ENCODE measurements at regions not wholly inside any gene's neighbourhood (a gene's known extent, or its start where the extent isn't known, plus 50 kb on each side); places are given as distances from the start of the nearest gene placed in this dataset.

DNA sequence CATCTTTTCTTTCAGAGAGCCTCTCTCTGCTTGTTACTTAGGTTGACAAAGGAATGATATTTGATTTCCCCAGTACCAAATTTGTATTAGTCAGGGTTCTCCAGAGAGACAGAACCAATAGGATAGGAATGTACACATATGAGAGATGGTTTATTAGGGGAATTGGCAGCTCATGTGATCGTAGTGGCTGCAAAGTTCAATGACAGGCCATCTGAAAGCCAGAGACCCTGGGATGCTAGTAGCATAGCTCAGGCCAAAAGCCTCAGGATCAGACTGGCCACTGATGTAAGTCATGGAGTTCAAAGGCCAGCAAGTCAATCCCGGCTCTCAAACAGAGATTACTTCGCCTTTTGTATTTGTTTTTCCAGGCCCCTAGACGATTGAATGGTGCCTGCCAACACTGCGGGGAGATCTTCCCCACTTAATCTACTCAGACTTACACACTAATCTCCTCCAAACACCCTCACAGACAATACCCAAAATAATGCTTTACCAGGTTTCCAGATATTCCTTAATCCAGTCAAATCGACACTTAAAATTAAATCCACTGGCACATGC lies 215.5 kb downstream of the ALDH8A1 start:
- no peak for DNase-seq
- H3K27ac ChIP-seq (ENCODE audit: low read length): no peak overlapping the region
- H3F3A ChIP-seq (ENCODE audit: insufficient read depth, low read length): no peaks in the 10 kb centered on the region
- no peak overlapping the region for H3K4me3 ChIP-seq (ENCODE audit: low read length)
- H3K9me2 ChIP-seq (replicated peaks; ENCODE audit: insufficient read depth, low read length): no peaks in the 10 kb centered on the region
- no peaks in the 10 kb centered on the region for H3K9me3 ChIP-seq (replicated peaks; ENCODE audit: insufficient read depth, low read length)
- no peaks in the 10 kb centered on the region for H3K36me3 ChIP-seq (replicated peaks; ENCODE audit: insufficient read depth, low read length)
- H3K4me2 ChIP-seq (ENCODE audit: low read depth, low read length): no peak overlapping the region
- H2AFZ ChIP-seq (ENCODE audit: low read length): no peak overlapping the region
- no peaks in the 10 kb centered on the region for H3K79me2 ChIP-seq (ENCODE audit: low read length)
- H3K4me1 ChIP-seq (ENCODE audit: low read length): no peaks in the 10 kb centered on the region
- no peak for TF ChIP-seq EZH2 (optimal IDR thresholded peaks at IDR 0.05; ENCODE audit: low read depth, low read length)
- TF ChIP-seq EZH2phosphoT487 (IDR thresholded peaks at IDR 0.05; ENCODE audit: low read length): no peak
- TF ChIP-seq, protein P1, sequence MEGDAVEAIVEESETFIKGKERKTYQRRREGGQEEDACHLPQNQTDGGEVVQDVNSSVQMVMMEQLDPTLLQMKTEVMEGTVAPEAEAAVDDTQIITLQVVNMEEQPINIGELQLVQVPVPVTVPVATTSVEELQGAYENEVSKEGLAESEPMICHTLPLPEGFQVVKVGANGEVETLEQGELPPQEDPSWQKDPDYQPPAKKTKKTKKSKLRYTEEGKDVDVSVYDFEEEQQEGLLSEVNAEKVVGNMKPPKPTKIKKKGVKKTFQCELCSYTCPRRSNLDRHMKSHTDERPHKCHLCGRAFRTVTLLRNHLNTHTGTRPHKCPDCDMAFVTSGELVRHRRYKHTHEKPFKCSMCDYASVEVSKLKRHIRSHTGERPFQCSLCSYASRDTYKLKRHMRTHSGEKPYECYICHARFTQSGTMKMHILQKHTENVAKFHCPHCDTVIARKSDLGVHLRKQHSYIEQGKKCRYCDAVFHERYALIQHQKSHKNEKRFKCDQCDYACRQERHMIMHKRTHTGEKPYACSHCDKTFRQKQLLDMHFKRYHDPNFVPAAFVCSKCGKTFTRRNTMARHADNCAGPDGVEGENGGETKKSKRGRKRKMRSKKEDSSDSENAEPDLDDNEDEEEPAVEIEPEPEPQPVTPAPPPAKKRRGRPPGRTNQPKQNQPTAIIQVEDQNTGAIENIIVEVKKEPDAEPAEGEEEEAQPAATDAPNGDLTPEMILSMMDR (IDR thresholded peaks at IDR 0.05; ENCODE audit: low read length): no peak
- H3K9ac ChIP-seq (ENCODE audit: low read length): no peak overlapping the region
- no peaks in the 10 kb centered on the region for H4K20me1 ChIP-seq (ENCODE audit: insufficient read depth, low read length)
- no peaks in the 10 kb centered on the region for H3K27me3 ChIP-seq (replicated peaks; ENCODE audit: insufficient read depth, low read length)

DNA sequence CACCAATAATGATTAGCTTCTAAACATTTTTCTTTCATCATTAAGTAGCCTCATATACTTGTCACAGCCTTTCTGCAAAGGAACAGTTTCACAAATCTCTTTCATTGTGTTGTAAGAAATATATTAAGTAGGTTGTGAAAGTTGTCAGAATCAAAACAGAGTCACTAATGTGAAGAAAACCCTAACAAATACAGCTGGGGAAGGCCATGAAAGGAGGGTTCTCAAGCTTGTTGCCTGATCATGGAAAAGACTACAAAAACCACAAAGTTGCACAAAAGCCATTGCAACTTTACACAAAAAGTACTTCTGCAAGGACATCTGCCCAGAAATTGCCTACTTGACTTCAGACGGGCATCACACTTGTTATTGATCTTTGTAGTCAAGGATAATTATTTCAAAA lies 216.1 kb downstream of the ALDH8A1 start:
- no peaks in the 10 kb centered on the region for H3K27me3 ChIP-seq (replicated peaks; ENCODE audit: insufficient read depth, low read length)
- H4K20me1 ChIP-seq (ENCODE audit: insufficient read depth, low read length): no peaks in the 10 kb centered on the region
- no peaks in the 10 kb centered on the region for H3K36me3 ChIP-seq (replicated peaks; ENCODE audit: insufficient read depth, low read length)
- no peak overlapping the region for H3K4me2 ChIP-seq (ENCODE audit: low read depth, low read length)
- H3K4me3 ChIP-seq (ENCODE audit: low read length): no peak overlapping the region
- no peaks in the 10 kb centered on the region for H3K4me1 ChIP-seq (ENCODE audit: low read length)
- no peak for TF ChIP-seq EZH2phosphoT487 (IDR thresholded peaks at IDR 0.05; ENCODE audit: low read length)
- TF ChIP-seq, protein P1 (IDR thresholded peaks at IDR 0.05; ENCODE audit: low read length): no peak
- TF ChIP-seq EZH2 (optimal IDR thresholded peaks at IDR 0.05; ENCODE audit: low read depth, low read length): no peak
- H3K9me3 ChIP-seq (replicated peaks; ENCODE audit: insufficient read depth, low read length): no peaks in the 10 kb centered on the region
- no peaks in the 10 kb centered on the region for H3F3A ChIP-seq (ENCODE audit: insufficient read depth, low read length)
- H3K9me2 ChIP-seq (replicated peaks; ENCODE audit: insufficient read depth, low read length): no peaks in the 10 kb centered on the region
- no peak overlapping the region for H3K9ac ChIP-seq (ENCODE audit: low read length)
- no peak overlapping the region for H2AFZ ChIP-seq (ENCODE audit: low read length)
- no peak for DNase-seq
- H3K27ac ChIP-seq (ENCODE audit: low read length): no peak overlapping the region
- H3K79me2 ChIP-seq (ENCODE audit: low read length): no peaks in the 10 kb centered on the region

DNA sequence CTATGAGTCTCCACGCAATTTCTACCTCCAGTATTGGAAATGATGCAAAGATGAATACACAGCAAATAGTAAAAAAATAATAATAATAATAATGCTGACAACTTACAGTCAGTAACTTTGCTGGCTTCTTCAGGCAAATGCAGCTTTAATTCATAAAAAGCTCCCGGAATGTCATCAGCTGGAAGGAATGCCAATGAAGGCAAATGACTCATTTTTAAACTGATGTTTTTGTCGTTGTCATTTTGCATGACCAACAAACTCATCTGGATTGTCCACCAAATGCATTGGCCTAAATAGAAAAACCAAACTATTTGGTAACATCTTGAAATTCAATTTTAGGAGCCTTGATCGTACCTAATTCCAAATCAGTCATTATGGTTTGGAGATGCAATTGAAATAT lies 217.1 kb downstream of the ALDH8A1 start:
- Histone ChIP-seq H3K4me3 (ENCODE audit: low read length) (no peak overlapping the region), H3K27me3 (replicated peaks; ENCODE audit: insufficient read depth, low read length) (no peaks in the 10 kb centered on the region), H3K9me2 (replicated peaks; ENCODE audit: insufficient read depth, low read length) (no peaks in the 10 kb centered on the region), H4K20me1 (ENCODE audit: insufficient read depth, low read length) (no peaks in the 10 kb centered on the region), H3K79me2 (ENCODE audit: low read length) (no peaks in the 10 kb centered on the region), H3K4me1 (ENCODE audit: low read length) (no peaks in the 10 kb centered on the region), H3K27ac (ENCODE audit: low read length) (no peak overlapping the region), H3K36me3 (replicated peaks; ENCODE audit: insufficient read depth, low read length) (no peaks in the 10 kb centered on the region), H3K9ac (ENCODE audit: low read length) (no peak overlapping the region), H3K9me3 (replicated peaks; ENCODE audit: insufficient read depth, low read length) (no peaks in the 10 kb centered on the region), H3F3A (ENCODE audit: insufficient read depth, low read length) (no peaks in the 10 kb centered on the region), H2AFZ (ENCODE audit: low read length) (no peak overlapping the region), H3K4me2 (ENCODE audit: low read depth, low read length) (no peak overlapping the region)
- no peak for TF ChIP-seq EZH2 (optimal IDR thresholded peaks at IDR 0.05; ENCODE audit: low read depth, low read length)
- TF ChIP-seq, protein P1 (IDR thresholded peaks at IDR 0.05; ENCODE audit: low read length): no peak
- no peak for TF ChIP-seq EZH2phosphoT487 (IDR thresholded peaks at IDR 0.05; ENCODE audit: low read length)
- no peak for DNase-seq
